ENCODE measurements at regions not wholly inside any gene's neighbourhood (a gene's known extent, or its start where the extent isn't known, plus 50 kb on each side); places are given as distances from the start of the nearest gene placed in this dataset.
"Not testable (repeated sequence)": the region's sequence is repeated elsewhere in the genome, so short reads cannot be mapped to it uniquely, and the experiment has no call there.

- no peak for DNase-seq (ENCODE audit: low read depth)
Observed at GRCh38 chr6:112511441-112511840, 164.3 kb downstream of the RFPL4B start.

GRCh38 chr6:112513175-112513574, 166.0 kb downstream of the RFPL4B start:
- DNase-seq (ENCODE audit: low read depth), result no peak

DNA sequence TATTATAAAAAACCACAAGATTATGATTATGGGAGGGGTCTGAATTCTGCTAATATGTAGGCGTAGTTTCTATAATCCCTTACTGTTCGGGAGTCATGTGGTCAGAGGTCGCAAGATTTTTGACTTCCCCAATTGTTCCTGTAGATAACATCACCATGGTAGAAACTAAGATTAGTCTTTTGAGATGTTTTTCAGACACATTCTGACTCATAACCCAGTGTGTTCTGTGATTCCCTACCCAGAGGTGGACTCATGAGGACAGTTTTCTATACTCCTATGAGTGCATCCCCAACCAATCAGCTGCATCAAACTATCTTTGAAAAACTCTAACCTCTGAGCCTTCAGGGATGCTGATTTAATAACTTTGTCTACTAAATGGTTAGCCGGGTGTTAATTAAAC, 175.5 kb downstream of the RFPL4B start:
- DNase-seq (ENCODE audit: low read depth), result no peak

DNA sequence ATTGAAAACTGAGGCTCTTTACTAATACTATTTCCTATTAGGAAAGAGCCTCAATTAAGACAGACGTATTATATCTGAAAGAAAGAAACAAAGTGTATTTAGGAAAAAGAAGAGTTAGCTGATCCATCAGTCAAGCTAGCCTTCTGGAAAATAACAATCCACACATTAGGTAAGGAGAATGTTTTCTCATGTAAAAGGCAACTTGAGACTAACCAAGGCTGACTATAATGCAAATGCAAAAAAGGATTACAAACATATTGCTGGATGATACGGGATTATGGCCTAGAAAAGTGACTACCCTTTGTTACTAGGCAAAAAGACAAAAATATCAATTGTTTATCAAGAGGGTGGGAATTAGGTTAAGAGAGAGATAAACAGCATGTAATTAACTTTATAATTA, 176.9 kb downstream of the RFPL4B start:
- no peak for DNase-seq (ENCODE audit: low read depth)

DNA sequence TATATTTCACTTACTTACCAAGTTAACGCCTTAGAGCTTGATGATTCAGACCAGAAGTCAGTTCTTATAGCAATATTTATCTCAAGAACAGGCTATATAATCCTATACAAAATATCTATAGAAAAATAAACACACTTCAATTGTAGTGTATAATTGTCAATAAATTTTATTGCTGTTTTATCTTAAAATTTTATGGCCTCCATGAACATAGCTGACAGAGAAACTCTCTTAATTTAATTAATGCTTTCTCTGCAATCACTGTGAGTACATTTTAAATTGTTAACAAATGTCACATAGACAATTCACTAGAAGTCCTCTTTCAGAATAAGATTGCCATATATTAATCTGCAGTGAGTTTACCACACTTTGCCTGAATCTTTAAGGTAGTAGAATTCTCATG, 178.6 kb downstream of the RFPL4B start:
- no peak for DNase-seq (ENCODE audit: low read depth)

- no peak for DNase-seq (ENCODE audit: low read depth)
Observed at GRCh38 chr6:112526594-112526993, 179.5 kb downstream of the RFPL4B start.

DNA sequence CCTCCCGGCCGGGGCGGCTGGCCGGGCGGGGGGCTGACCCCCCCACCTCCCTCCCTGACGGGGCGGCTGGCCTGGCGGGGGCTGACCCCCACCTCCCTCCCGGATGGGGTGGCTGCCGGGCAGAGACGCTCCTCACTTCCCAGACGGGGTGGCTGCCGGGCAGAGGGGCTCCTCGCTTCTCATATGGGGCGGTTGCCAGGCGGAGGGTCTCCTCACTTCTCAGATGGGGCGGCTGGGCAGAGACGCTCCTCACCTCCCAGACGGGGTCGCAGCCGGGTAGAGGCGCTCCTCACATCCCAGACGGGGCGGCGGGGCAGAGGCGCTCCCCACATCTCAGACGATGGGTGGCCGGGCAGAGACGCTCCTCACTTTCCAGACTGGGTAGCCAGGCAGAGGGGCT, 181.2 kb downstream of the RFPL4B start:
- DNase-seq (ENCODE audit: low read depth), result not testable (repeated sequence)

DNA sequence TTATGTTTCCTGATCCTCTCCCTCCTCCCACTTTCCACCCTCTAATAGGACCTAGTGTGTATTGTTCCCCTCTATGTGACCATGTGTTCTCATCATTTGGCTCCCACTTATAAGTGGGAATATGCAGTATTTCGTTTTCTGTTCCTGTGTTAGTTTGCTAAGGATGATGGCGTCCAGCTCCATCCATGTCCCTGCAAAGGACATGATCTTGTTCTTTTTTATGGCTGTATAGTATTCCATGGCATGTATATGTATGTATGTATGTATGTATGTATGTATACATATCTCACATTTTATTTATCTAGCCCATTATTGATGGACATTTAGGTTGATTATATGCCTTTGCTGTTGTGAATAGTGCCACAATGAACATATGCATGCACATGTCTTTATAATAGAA, 188.7 kb downstream of the RFPL4B start:
- DNase-seq (ENCODE audit: low read depth), result no peak

GRCh38 chr6:112539355-112539754, 192.2 kb downstream of the RFPL4B start:
- DNase-seq (ENCODE audit: low read depth), result no peak

DNA sequence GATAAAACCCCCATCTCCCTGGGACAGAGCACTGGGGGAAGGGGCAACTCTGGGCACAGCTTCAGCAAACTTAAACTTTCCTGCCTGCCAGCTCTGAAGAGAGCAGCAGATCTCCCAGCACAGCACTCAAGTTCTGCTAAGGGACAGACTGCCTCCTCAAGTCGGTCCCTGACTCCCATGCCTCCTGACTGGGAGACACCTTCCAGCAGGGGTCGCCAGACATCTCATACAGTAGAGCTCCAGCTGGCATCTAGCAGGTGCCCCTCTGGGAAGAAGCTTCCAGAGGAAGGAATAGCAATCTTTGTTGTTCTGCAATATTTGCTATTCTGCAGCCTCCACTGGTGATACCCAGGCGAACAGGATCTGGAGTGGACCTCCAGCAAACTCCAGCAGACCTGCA, 194.7 kb downstream of the RFPL4B start:
- not testable (repeated sequence) for DNase-seq (ENCODE audit: low read depth)

GRCh38 chr6:112547321-112548085, 200.4 kb downstream of the RFPL4B start:
- DNase-seq (ENCODE audit: low read depth), result not testable (repeated sequence)

DNA sequence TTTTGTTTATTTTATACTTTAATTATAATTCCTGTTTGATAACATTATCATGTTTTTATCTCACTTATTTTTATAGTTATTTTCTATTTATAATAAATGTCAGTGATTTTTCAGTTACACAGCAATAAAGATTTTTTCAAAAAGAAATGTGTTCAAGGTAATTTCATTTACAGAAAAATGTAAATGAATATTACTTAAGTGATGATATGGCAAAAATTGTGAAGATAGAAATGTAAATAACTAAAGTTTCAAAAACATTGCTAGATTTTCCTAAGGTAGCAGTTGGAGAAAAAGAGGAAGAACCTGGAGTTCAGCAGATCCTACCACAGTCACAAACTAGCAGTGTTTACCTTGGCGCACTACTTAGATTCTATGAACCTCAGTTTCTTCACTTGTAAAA, 202.6 kb downstream of the RFPL4B start:
- DNase-seq (ENCODE audit: low read depth), result no peak

GRCh38 chr6:112557435-112557834, 210.3 kb downstream of the RFPL4B start:
- DNase-seq (ENCODE audit: low read depth), result no peak

GRCh38 chr6:112557961-112558360, 210.8 kb downstream of the RFPL4B start:
- DNase-seq (ENCODE audit: low read depth), result no peak

DNA sequence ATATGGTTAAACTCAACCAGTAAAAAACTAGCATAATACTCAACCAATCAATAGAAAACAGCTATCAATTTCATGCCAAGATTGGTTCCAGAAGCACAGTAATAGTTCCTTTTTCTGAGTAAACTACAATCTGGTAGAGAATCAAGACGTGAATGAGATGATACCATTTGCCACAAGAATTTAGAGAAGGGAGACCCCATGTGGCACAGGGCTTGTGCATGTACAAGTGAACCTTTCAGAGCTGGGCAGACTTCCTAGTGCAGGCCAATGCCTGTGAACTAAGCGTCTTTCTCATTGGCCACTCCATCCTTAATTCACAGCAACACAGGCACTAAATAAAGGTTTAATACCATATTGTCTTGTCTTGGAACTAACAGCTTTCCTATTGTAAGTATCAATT, 213.5 kb downstream of the RFPL4B start:
- no peak for DNase-seq (ENCODE audit: low read depth)

DNA sequence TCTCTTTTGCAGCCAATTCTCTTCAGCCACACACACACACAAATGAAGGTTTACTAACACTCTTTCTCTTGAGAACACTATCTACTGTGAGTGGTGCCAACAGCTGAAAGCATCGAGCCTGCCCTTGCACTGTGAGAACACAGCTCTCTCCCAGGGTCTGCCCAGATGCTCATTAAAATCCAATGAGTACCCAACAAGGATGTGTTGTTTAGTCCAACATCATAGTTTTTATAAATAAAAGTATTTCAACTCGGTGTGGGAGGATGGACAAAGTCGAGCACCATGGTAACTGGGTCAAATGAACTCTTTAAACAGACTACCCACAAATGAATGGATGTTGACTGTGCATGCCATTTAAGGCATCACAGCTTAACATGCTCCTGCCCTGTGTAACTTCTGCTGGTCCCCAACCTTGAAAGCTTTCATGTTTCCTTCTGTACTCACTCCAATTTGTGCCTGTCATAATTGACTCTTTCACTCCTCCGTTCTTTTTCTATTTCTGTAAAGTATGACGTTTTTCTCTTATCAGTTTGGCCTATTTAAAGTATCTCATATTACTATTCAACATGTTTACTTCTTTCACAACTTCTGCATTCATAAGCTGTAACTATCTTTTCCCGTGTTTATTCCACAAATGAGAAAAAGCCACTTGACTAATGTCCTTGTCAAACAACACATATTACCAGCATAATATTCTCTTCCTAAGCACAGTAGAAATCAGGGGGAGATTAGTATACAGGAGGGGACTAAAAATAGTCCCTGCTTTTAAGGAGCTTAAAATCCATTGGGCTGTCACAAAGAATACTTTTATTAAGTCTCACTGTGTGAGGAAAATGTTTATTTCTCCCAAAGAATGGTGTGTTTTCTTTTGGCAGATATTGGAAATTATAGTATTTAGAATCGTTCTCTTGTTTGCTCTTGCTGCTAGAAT, 215.4 kb downstream of the RFPL4B start:
- DNase-seq (ENCODE audit: low read depth), result no peak

DNA sequence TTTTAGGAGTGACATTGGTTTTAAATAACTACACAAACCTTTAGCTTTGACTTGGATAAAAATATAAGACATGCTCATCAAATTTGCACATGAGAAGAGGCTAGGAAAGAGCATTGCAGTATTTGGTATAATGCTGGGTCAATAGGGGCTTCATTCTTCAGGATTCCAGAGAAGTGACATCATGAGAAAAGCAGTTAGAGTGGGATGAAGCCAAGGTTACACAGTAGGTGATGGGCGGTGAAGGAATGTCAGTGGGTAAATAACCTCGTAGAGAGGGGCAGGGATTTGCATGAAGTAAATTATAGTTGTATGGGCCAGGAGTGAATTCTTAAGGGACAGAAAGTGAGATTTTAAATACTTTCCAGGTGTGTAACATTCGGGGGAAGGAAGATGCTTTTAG, 216.2 kb downstream of the RFPL4B start:
- no peak for DNase-seq (ENCODE audit: low read depth)

DNA sequence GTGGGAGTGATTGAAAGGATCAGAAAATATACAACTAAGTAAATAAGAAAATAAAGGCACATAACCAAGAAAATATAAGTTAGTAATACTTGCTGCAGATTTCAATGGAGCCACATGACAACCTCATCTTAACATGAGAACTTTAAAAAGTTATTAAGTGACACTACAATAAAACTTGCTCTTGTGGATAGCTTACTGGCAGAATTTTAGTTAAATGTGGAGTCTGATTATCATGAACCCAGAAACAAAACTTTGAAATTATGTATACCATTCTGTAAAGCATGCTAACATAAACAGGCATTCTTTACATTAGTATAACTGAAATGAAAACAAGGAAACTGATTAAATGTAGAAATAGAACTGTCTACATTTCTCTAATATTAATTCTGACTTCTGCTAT, 220.9 kb downstream of the RFPL4B start:
- DNase-seq (ENCODE audit: low read depth), result no peak

DNA sequence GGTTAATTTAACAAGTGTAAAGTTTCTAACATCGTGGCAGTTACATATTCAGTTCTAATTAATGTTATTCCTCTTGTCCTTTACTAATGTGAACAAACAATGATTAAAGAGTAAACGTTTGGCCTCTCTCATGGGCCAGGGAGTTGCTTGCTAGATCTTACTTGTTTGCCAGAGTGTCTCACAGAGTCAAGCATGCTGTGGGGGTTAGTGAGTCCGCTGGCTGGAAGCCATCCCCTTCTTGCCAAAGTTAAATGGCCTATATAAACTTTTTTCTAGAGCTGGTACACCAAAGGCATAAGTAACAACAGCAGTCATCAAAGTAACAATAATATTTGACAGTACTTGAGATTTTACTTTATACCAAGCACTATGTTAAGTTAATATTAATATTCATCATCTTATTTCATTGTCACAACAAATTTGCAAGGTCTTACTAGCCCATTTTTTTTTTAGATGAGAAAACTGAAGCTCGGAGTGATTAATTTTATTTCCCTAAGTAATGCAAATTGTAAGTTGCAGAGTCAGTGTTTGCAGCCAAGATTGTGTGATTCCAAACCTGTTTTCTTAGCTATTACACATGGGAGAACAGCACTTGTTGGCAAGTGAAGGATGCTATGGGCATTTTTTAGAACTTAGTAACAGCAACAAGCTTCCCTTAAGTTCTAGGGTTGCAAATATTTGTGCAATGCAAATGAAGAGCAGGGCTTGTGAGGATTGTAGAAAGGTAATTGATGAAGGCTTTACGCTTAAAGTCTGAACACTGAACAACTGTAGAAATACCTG, 224.5 kb downstream of the RFPL4B start:
- DNase-seq (ENCODE audit: low read depth), result no peak

- no peak for DNase-seq (ENCODE audit: low read depth)
Observed at GRCh38 chr6:112574190-112574589, 227.1 kb downstream of the RFPL4B start.

- DNase-seq (ENCODE audit: low read depth), result no peak
Observed at GRCh38 chr6:112575309-112575834, 228.2 kb downstream of the RFPL4B start.

DNA sequence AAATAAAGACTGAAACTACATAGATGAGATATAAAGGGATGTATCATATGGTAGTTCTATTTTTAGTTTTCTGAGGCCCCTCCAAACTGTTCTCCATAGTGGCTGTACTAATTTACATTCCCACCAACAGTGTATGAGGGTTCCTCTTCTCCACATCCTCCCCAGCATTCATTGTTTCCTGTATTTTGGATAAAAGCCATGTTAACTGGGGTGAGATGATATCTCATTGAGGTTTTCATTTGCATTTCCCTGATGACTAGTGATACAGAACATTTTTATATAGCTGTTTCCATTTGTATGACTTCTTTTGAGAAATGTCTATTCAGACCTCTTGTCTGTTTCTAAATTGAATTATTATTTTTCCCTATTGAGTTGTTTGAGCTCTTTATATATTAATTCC, 229.3 kb downstream of the RFPL4B start:
- DNase-seq (ENCODE audit: low read depth), result no peak
